Keratinocyte (primary cell): ENCODE measurements at regions not wholly inside any gene's neighbourhood (a gene's known extent, or its start where the extent isn't known, plus 50 kb on each side); places are given as distances from the start of the nearest gene placed in this dataset.

Source experiments
- DNase-seq: peaks from one replicate; pipeline ENCODE4 v3.0.0-alpha.2; 2011; ENCODE audit warnings: low read depth, missing footprints, low spot score
- FAIRE-seq: peaks from 2 replicates; lab custom pipeline; 2011; peaks lifted over from hg19 to GRCh38; lab: Jason Lieb, UNC
- H2AFZ ChIP-seq: 2 replicates; pipeline ENCODE4 v1.6.0; 2012; ENCODE audit warnings: low read length, control low read depth, inconsistent platforms; ENCODE audit not compliant: control insufficient read depth
- H3K27ac ChIP-seq: 2 replicates; pipeline ENCODE4 v1.5.1; 2011; ENCODE audit warnings: low read length; ENCODE audit not compliant: control insufficient read depth, insufficient read depth
- H3K27me3 ChIP-seq: 3 replicates; pipeline ENCODE4 v1.6.0; 2011; ENCODE audit warnings: low read length; ENCODE audit not compliant: control insufficient read depth, insufficient read depth; ENCODE audit errors: extremely low read depth
- H3K36me3 ChIP-seq, 2 experiments: 2 replicates in 1 of 2; 3 replicates in 1 of 2; pipeline ENCODE4 v1.5.1; 2011; ENCODE audit warnings: low read length in 2 of 2, mild to moderate bottlenecking in 1 of 2; ENCODE audit not compliant: control insufficient read depth in 2 of 2, insufficient read depth in 2 of 2; ENCODE audit errors: extremely low read depth in 1 of 2
- H3K4me1 ChIP-seq: 3 replicates; pipeline ENCODE4 v1.5.1; 2011; ENCODE audit warnings: low read length; ENCODE audit not compliant: control insufficient read depth, insufficient read depth; ENCODE audit errors: extremely low read depth
- H3K4me2 ChIP-seq: 3 replicates; pipeline ENCODE4 v1.6.0; 2011; ENCODE audit warnings: low read depth, low read length; ENCODE audit not compliant: control insufficient read depth, insufficient read depth; ENCODE audit errors: extremely low read depth
- H3K4me3 ChIP-seq, 3 experiments: fragments of 200-600 bp in 1 of 3; sonication (generic) in 1 of 3; 2 replicates in 2 of 3; 3 replicates in 1 of 3; pipeline ENCODE4 v1.5.1; 2011 to 2016; ENCODE audit warnings: low read length in 3 of 3, mild to moderate bottlenecking in 3 of 3, control low read depth in 2 of 3, inconsistent platforms in 1 of 3, low read depth in 1 of 3, mixed read lengths in 1 of 3, mixed run types in 1 of 3, moderate library complexity in 1 of 3; ENCODE audit not compliant: control insufficient read depth in 2 of 3, insufficient read depth in 2 of 3; ENCODE audit errors: extremely low read depth in 1 of 3
- H3K79me2 ChIP-seq: 2 replicates; pipeline ENCODE4 v1.6.0; 2012; ENCODE audit warnings: low read length; ENCODE audit not compliant: control insufficient read depth, insufficient read depth
- H3K9ac ChIP-seq: 3 replicates; pipeline ENCODE4 v1.6.0; 2011; ENCODE audit warnings: low read length; ENCODE audit not compliant: control insufficient read depth, insufficient read depth; ENCODE audit errors: extremely low read depth
- H3K9me1 ChIP-seq: 3 replicates; pipeline ENCODE4 v1.6.0; 2011; ENCODE audit warnings: low read length; ENCODE audit not compliant: control insufficient read depth, insufficient read depth; ENCODE audit errors: extremely low read depth
- H3K9me3 ChIP-seq: 2 replicates; pipeline ENCODE4 v1.5.1; 2012; ENCODE audit warnings: low read depth, low read length; ENCODE audit not compliant: control insufficient read depth
- H4K20me1 ChIP-seq: 3 replicates; pipeline ENCODE4 v1.6.0; 2011; ENCODE audit warnings: low read length; ENCODE audit not compliant: control insufficient read depth, insufficient read depth; ENCODE audit errors: extremely low read depth
- EZH2 ChIP-seq: IDR thresholded peaks from one replicate; pipeline ENCODE4 v1.6.1; 2012; ENCODE audit warnings: inconsistent platforms, mild to moderate bottlenecking, low read length, moderate library complexity
- dilution Hi-C: fragments of 300-500 bp; cut with MboI; formaldehyde crosslinking; loops from one replicate; pipeline ENCODE4 v1.7.0; 2020; ENCODE audit warnings: low sequenced_read_pairs; ENCODE audit not compliant: extremely low pct_ligation_motif_present
- TF ChIP-seq, protein P1 (sequence below), 3 experiments: IDR thresholded peaks in 1 of 3; conservative IDR thresholded peaks in 1 of 3; optimal IDR thresholded peaks in 1 of 3; 2 replicates in 2 of 3; 3 replicates in 1 of 3; pipeline versions ENCODE3 to v1.5.1; 2011; ENCODE audit warnings: low read length in 3 of 3, mild to moderate bottlenecking in 3 of 3, moderate library complexity in 2 of 3, control low read depth in 1 of 3, inconsistent platforms in 1 of 3; ENCODE audit not compliant: insufficient read depth in 2 of 3; ENCODE audit errors: extremely low read depth in 1 of 3

DNA sequence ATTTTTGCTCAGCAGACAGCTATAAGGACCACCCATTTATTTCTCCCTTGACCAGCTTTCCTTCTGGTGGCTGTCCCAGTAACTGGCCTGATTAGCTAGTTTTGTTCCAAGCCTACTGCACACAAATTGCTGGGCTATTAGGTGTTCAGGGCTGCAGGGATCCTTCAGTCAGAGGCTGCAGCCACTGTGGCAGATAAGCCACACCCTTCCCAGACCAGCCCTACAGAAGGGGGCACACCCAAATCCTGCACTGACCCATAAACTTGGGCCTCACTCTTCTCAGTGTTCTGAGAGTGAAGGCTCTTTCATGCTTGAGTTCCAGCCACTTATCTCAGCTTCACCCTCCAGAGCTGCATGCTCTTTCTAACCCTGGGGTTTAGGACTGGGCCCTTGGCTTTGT lies 200.0 kb downstream of the AASDHPPT start:
- FAIRE-seq (no peak), DNase-seq (no peak)
- Histone ChIP-seq H3K79me2 (no peaks in the 10 kb centered on the region), H3K9ac (no peak overlapping the region), H3K4me1 (peaks cover 12% of the 10 kb centered on the region), H2AFZ (no peak overlapping the region), H3K4me3 (no peak overlapping the region), H3K4me2 (no peak overlapping the region), H4K20me1 (no peaks in the 10 kb centered on the region), H3K27ac (no peak overlapping the region), H3K36me3 (no peaks in the 10 kb centered on the region), H3K9me1 (no peaks in the 10 kb centered on the region), H3K9me3 (no peaks in the 10 kb centered on the region), H3K27me3 (no peaks in the 10 kb centered on the region)
- no peak for TF ChIP-seq EZH2
- TF ChIP-seq, protein P1, sequence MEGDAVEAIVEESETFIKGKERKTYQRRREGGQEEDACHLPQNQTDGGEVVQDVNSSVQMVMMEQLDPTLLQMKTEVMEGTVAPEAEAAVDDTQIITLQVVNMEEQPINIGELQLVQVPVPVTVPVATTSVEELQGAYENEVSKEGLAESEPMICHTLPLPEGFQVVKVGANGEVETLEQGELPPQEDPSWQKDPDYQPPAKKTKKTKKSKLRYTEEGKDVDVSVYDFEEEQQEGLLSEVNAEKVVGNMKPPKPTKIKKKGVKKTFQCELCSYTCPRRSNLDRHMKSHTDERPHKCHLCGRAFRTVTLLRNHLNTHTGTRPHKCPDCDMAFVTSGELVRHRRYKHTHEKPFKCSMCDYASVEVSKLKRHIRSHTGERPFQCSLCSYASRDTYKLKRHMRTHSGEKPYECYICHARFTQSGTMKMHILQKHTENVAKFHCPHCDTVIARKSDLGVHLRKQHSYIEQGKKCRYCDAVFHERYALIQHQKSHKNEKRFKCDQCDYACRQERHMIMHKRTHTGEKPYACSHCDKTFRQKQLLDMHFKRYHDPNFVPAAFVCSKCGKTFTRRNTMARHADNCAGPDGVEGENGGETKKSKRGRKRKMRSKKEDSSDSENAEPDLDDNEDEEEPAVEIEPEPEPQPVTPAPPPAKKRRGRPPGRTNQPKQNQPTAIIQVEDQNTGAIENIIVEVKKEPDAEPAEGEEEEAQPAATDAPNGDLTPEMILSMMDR (optimal IDR thresholded peaks at IDR 0.05 in 1 of 3, IDR thresholded peaks at IDR 0.05 in 1 of 3, conservative IDR thresholded peaks at IDR 0.05 in 1 of 3; ENCODE audit: extremely low read depth in 1 of 3, insufficient read depth in 2 of 3, low read length in 3 of 3): no peak
- dilution Hi-C loops: no loop called here

DNA sequence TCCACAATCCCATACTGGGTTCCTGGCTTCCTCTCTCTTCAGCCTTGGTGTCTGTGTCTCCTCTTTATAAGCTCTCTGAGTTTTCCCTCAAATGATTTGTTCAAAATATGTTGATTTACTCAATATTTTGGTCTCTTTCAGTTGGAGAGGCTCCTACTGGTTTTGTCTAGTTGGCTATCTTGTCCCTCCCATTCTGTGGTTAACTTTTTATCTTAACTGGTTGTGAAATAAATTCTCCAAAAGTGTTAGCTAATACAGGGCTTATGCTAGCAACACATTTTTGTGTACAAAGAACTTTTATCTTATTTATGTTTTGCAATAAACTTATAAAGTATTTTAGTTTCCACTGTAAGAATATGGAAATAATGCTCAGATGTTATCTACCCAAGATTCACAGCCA lies 200.9 kb downstream of the AASDHPPT start:
- FAIRE-seq (no peak), DNase-seq (no peak)
- Histone ChIP-seq H3K27me3 (no peaks in the 10 kb centered on the region), H3K27ac (no peak overlapping the region), H4K20me1 (no peaks in the 10 kb centered on the region), H3K9me1 (no peaks in the 10 kb centered on the region), H3K9ac (no peak overlapping the region), H3K4me1 (peaks cover 12% of the 10 kb centered on the region), H3K4me3 (no peak overlapping the region), H3K4me2 (no peak overlapping the region), H3K36me3 (no peaks in the 10 kb centered on the region), H2AFZ (no peak overlapping the region), H3K9me3 (no peaks in the 10 kb centered on the region), H3K79me2 (no peaks in the 10 kb centered on the region)
- no peak for TF ChIP-seq EZH2
- TF ChIP-seq, protein P1 (optimal IDR thresholded peaks at IDR 0.05 in 1 of 3, IDR thresholded peaks at IDR 0.05 in 1 of 3, conservative IDR thresholded peaks at IDR 0.05 in 1 of 3; ENCODE audit: extremely low read depth in 1 of 3, insufficient read depth in 2 of 3, low read length in 3 of 3): no peak
- dilution Hi-C loops: no loop called here
